Loucy (cell line): ENCODE measurements at regions not wholly inside any gene's neighbourhood (a gene's known extent, or its start where the extent isn't known, plus 50 kb on each side); places are given as distances from the start of the nearest gene placed in this dataset.

ENCODE experiments used
- H2AFZ ChIP-seq: fragments of 200-600 bp; sonication (generic); 2 replicates; pipeline ENCODE4 v1.6.0; 2016; ENCODE audit warnings: antibody characterized with exemption, mild to moderate bottlenecking, low read length, moderate library complexity
- H3F3A ChIP-seq: fragments of 200-600 bp; 2 replicates; pipeline ENCODE4 v1.6.0; 2016; ENCODE audit warnings: antibody characterized with exemption, low read depth, mild to moderate bottlenecking
- H3K27me3 ChIP-seq: fragments of 200-600 bp; sonication (generic); 2 replicates; pipeline ENCODE4 v1.6.1; 2014; ENCODE audit warnings: low read length, mild to moderate bottlenecking; ENCODE audit not compliant: insufficient read depth, poor library complexity, severe bottlenecking
- H3K36me3 ChIP-seq: fragments of 200-600 bp; sonication (generic); 2 replicates; pipeline ENCODE4 v1.6.1; 2016; ENCODE audit warnings: low read length; ENCODE audit not compliant: insufficient read depth
- H3K4me1 ChIP-seq: fragments of 200-600 bp; sonication (generic); 2 replicates; pipeline ENCODE4 v1.5.1; 2014; ENCODE audit warnings: low read length, mild to moderate bottlenecking; ENCODE audit not compliant: insufficient read depth, poor library complexity, severe bottlenecking
- H3K4me2 ChIP-seq: fragments of 200-600 bp; sonication (generic); 2 replicates; pipeline ENCODE4 v1.6.0; 2014; ENCODE audit warnings: antibody characterized with exemption, low read length, low read depth, mild to moderate bottlenecking; ENCODE audit not compliant: poor library complexity, severe bottlenecking
- H3K4me3 ChIP-seq: fragments of 200-600 bp; sonication (generic); 2 replicates; pipeline ENCODE4 v1.5.1; 2014; ENCODE audit warnings: low read length, mild to moderate bottlenecking, mixed read lengths; ENCODE audit not compliant: poor library complexity, severe bottlenecking
- H3K79me2 ChIP-seq: fragments of 200-600 bp; sonication (generic); 2 replicates; pipeline ENCODE4 v1.6.1; 2014; ENCODE audit warnings: low read length; ENCODE audit not compliant: insufficient read depth
- H3K9ac ChIP-seq: fragments of 200-600 bp; sonication (generic); 2 replicates; pipeline ENCODE4 v1.6.0; 2014; ENCODE audit warnings: mild to moderate bottlenecking, low read depth, low read length, moderate library complexity; ENCODE audit not compliant: poor library complexity, severe bottlenecking
- H3K9me2 ChIP-seq: fragments of 200-600 bp; sonication (generic); replicated peaks from 2 replicates; pipeline ENCODE4 v1.6.1; 2016; ENCODE audit warnings: low read depth, low read length, mixed read lengths
- H3K9me3 ChIP-seq: fragments of 200-600 bp; sonication (generic); 2 replicates; pipeline ENCODE4 v1.6.1; 2014; ENCODE audit warnings: mild to moderate bottlenecking, antibody characterized with exemption, low read length, low read depth; ENCODE audit not compliant: insufficient read depth
- H4K20me1 ChIP-seq: fragments of 200-600 bp; sonication (generic); 2 replicates; pipeline ENCODE4 v1.6.0; 2014; ENCODE audit warnings: antibody characterized with exemption, low read length, mild to moderate bottlenecking; ENCODE audit not compliant: insufficient read depth, poor library complexity, severe bottlenecking
- CTCF ChIP-seq: fragments of 200-600 bp; sonication (generic); conservative IDR thresholded peaks from 2 replicates; pipeline ENCODE4 v1.5.1; 2014; ENCODE audit warnings: mild to moderate bottlenecking, antibody characterized with exemption, low read length
- EZH2phosphoT487 ChIP-seq: fragments of 200-600 bp; IDR thresholded peaks from 2 replicates; pipeline ENCODE4 v1.6.1; 2018; ENCODE audit warnings: antibody characterized with exemption, mild to moderate bottlenecking, moderate library complexity, borderline replicate concordance

- Histone ChIP-seq H2AFZ (no peak overlapping the region), H3F3A (no peaks in the 10 kb centered on the region), H3K4me1 (no peaks in the 10 kb centered on the region), H3K9me3 (peaks cover 12% of the 10 kb centered on the region; the same call in 1 of the 2 replicates), H3K79me2 (no peaks in the 10 kb centered on the region), H3K9me2 (no peaks in the 10 kb centered on the region), H3K4me3 (no peak overlapping the region), H3K9ac (no peak overlapping the region), H3K36me3 (no peaks in the 10 kb centered on the region), H3K4me2 (no peak overlapping the region), H4K20me1 (no peaks in the 10 kb centered on the region), H3K27me3 (no peaks in the 10 kb centered on the region)
- TF ChIP-seq EZH2phosphoT487 = no peak
- TF ChIP-seq CTCF = no peak
Measured at GRCh38 chr6:168773788-168774187, 332.8 kb downstream of the SMOC2 start.

GRCh38 chr6:168765752-168766151 is 324.8 kb downstream of the SMOC2 start:
- no peaks in the 10 kb centered on the region for H3K36me3 ChIP-seq
- H3K4me3 ChIP-seq = no peak overlapping the region
- H3K4me2 ChIP-seq = no peak overlapping the region
- H3K9me2 ChIP-seq = no peaks in the 10 kb centered on the region
- H3K27me3 ChIP-seq = no peaks in the 10 kb centered on the region
- H3K79me2 ChIP-seq = no peaks in the 10 kb centered on the region
- no peaks in the 10 kb centered on the region for H3K4me1 ChIP-seq
- no peaks in the 10 kb centered on the region for H3F3A ChIP-seq
- H3K9me3 ChIP-seq = peaks cover 12% of the 10 kb centered on the region; the same call in 1 of the 2 replicates
- H2AFZ ChIP-seq = no peak overlapping the region
- TF ChIP-seq CTCF (no peak), EZH2phosphoT487 (no peak)
- H3K9ac ChIP-seq = no peak overlapping the region
- no peaks in the 10 kb centered on the region for H4K20me1 ChIP-seq

- Histone ChIP-seq H4K20me1 (no peaks in the 10 kb centered on the region), H3F3A (no peaks in the 10 kb centered on the region), H3K4me2 (no peak overlapping the region), H3K79me2 (no peaks in the 10 kb centered on the region), H3K27me3 (no peaks in the 10 kb centered on the region), H3K9ac (no peak overlapping the region), H3K4me1 (no peaks in the 10 kb centered on the region), H2AFZ (no peak overlapping the region), H3K36me3 (no peaks in the 10 kb centered on the region), H3K9me3 (peaks cover 5% of the 10 kb centered on the region; the same call in 1 of the 2 replicates), H3K4me3 (no peak overlapping the region), H3K9me2 (no peaks in the 10 kb centered on the region)
- TF ChIP-seq EZH2phosphoT487 = no peak
- no peak for TF ChIP-seq CTCF
Measured at GRCh38 chr6:168756009-168756634, 315.1 kb downstream of the SMOC2 start.
